ENCODE measurements at regions not wholly inside any gene's neighbourhood (a gene's known extent, or its start where the extent isn't known, plus 50 kb on each side); places are given as distances from the start of the nearest gene placed in this dataset.

GRCh38 chr6:148239801-148240460 is 102.7 kb upstream of the SASH1 start:
- peaks cover 38% of the 10 kb centered on the region for H3K27me3 Mint-ChIP-seq
- H3K27ac Mint-ChIP-seq: no peak overlapping the region
- no peaks in the 10 kb centered on the region for H3K36me3 Mint-ChIP-seq
- no peaks in the 10 kb centered on the region for H3K9me3 Mint-ChIP-seq
- H3K4me3 Mint-ChIP-seq: no peak overlapping the region
- no peak for DNase-seq
- H3K4me1 Mint-ChIP-seq: no peaks in the 10 kb centered on the region

GRCh38 chr6:148240461-148240840 is 102.2 kb upstream of the SASH1 start:
- H3K27ac Mint-ChIP-seq: no peak overlapping the region
- H3K36me3 Mint-ChIP-seq: no peaks in the 10 kb centered on the region
- H3K9me3 Mint-ChIP-seq: no peaks in the 10 kb centered on the region
- H3K4me1 Mint-ChIP-seq: no peaks in the 10 kb centered on the region
- peaks cover 41% of the 10 kb centered on the region for H3K27me3 Mint-ChIP-seq
- no peak for DNase-seq
- no peak overlapping the region for H3K4me3 Mint-ChIP-seq

- no peaks in the 10 kb centered on the region for H3K36me3 Mint-ChIP-seq
- no peak overlapping the region for H3K27ac Mint-ChIP-seq
- H3K27me3 Mint-ChIP-seq: peaks cover 38% of the 10 kb centered on the region
- no peaks in the 10 kb centered on the region for H3K4me1 Mint-ChIP-seq
- H3K4me3 Mint-ChIP-seq: no peak overlapping the region
- no peak for DNase-seq
- H3K9me3 Mint-ChIP-seq: no peaks in the 10 kb centered on the region
Observed at GRCh38 chr6:148240861-148241477, 101.7 kb upstream of the SASH1 start.

GRCh38 chr6:148242180-148242579 is 100.5 kb upstream of the SASH1 start:
- Mint-ChIP-seq H3K36me3 (no peaks in the 10 kb centered on the region), H3K4me1 (no peaks in the 10 kb centered on the region), H3K4me3 (no peak overlapping the region), H3K27ac (no peak overlapping the region), H3K27me3 (peaks cover 45% of the 10 kb centered on the region), H3K9me3 (no peaks in the 10 kb centered on the region)
- no peak for DNase-seq

- H3K27me3 Mint-ChIP-seq: peaks cover 40% of the 10 kb centered on the region
- H3K4me3 Mint-ChIP-seq: no peak overlapping the region
- H3K9me3 Mint-ChIP-seq: no peaks in the 10 kb centered on the region
Observed at GRCh38 chr6:148244217-148244935, 98.3 kb upstream of the SASH1 start.

GRCh38 chr6:148247386-148248063 is 95.1 kb upstream of the SASH1 start:
- no peaks in the 10 kb centered on the region for H3K36me3 Mint-ChIP-seq

More at GRCh38 chr6:148244217-148244935, 98.3 kb upstream of the SASH1 start:
- Mint-ChIP-seq H3K36me3 (no peaks in the 10 kb centered on the region), H3K27ac (no peak overlapping the region), H3K4me1 (no peaks in the 10 kb centered on the region)
- DNase-seq: no peak

GRCh38 chr6:148249160-148249559 is 93.5 kb upstream of the SASH1 start:
- H3K27ac Mint-ChIP-seq: no peak overlapping the region
- H3K36me3 Mint-ChIP-seq: no peaks in the 10 kb centered on the region
- H3K4me3 Mint-ChIP-seq: no peak overlapping the region
- H3K27me3 Mint-ChIP-seq: peaks cover 24% of the 10 kb centered on the region
- DNase-seq: no peak
- H3K4me1 Mint-ChIP-seq: no peaks in the 10 kb centered on the region
- no peaks in the 10 kb centered on the region for H3K9me3 Mint-ChIP-seq

More at GRCh38 chr6:148247386-148248063, 95.1 kb upstream of the SASH1 start:
- no peak for DNase-seq
- H3K4me1 Mint-ChIP-seq: no peaks in the 10 kb centered on the region
- no peak overlapping the region for H3K4me3 Mint-ChIP-seq
- peaks cover 26% of the 10 kb centered on the region for H3K27me3 Mint-ChIP-seq
- H3K27ac Mint-ChIP-seq: no peak overlapping the region
- no peaks in the 10 kb centered on the region for H3K9me3 Mint-ChIP-seq

- no peak for DNase-seq
- H3K27me3 Mint-ChIP-seq: peaks cover 24% of the 10 kb centered on the region
- no peaks in the 10 kb centered on the region for H3K9me3 Mint-ChIP-seq
- H3K36me3 Mint-ChIP-seq: no peaks in the 10 kb centered on the region
- H3K27ac Mint-ChIP-seq: no peak overlapping the region
- no peak overlapping the region for H3K4me3 Mint-ChIP-seq
- no peaks in the 10 kb centered on the region for H3K4me1 Mint-ChIP-seq
Observed at GRCh38 chr6:148249679-148250375, 92.8 kb upstream of the SASH1 start.

GRCh38 chr6:148250975-148251685 is 91.5 kb upstream of the SASH1 start:
- Mint-ChIP-seq H3K4me3 (no peak overlapping the region), H3K9me3 (no peaks in the 10 kb centered on the region), H3K36me3 (no peaks in the 10 kb centered on the region), H3K27me3 (peaks cover 20% of the 10 kb centered on the region), H3K4me1 (no peaks in the 10 kb centered on the region), H3K27ac (no peak overlapping the region)
- DNase-seq: no peak

GRCh38 chr6:148251891-148252290 is 90.7 kb upstream of the SASH1 start:
- Mint-ChIP-seq H3K4me1 (no peaks in the 10 kb centered on the region), H3K27me3 (peaks cover 14% of the 10 kb centered on the region), H3K4me3 (no peak overlapping the region), H3K27ac (no peak overlapping the region), H3K36me3 (no peaks in the 10 kb centered on the region), H3K9me3 (no peaks in the 10 kb centered on the region)
- DNase-seq: no peak

- peaks cover 10% of the 10 kb centered on the region for H3K27me3 Mint-ChIP-seq
- no peak overlapping the region for H3K4me3 Mint-ChIP-seq
- no peak for DNase-seq
- no peaks in the 10 kb centered on the region for H3K4me1 Mint-ChIP-seq
- no peak overlapping the region for H3K27ac Mint-ChIP-seq
- H3K36me3 Mint-ChIP-seq: no peaks in the 10 kb centered on the region
- no peaks in the 10 kb centered on the region for H3K9me3 Mint-ChIP-seq
Observed at GRCh38 chr6:148257810-148258209, 84.8 kb upstream of the SASH1 start.

GRCh38 chr6:148258868-148259267 is 83.8 kb upstream of the SASH1 start:
- Mint-ChIP-seq H3K27me3 (peaks cover 16% of the 10 kb centered on the region), H3K4me1 (no peaks in the 10 kb centered on the region), H3K36me3 (no peaks in the 10 kb centered on the region), H3K4me3 (no peak overlapping the region), H3K9me3 (no peaks in the 10 kb centered on the region), H3K27ac (no peak overlapping the region)
- DNase-seq: no peak

GRCh38 chr6:148261470-148261869 is 81.2 kb upstream of the SASH1 start:
- Mint-ChIP-seq H3K27me3 (peaks cover 16% of the 10 kb centered on the region), H3K27ac (no peak overlapping the region), H3K4me3 (no peak overlapping the region), H3K4me1 (no peaks in the 10 kb centered on the region), H3K36me3 (no peaks in the 10 kb centered on the region), H3K9me3 (no peaks in the 10 kb centered on the region)
- DNase-seq: no peak

GRCh38 chr6:148263010-148263409 is 79.6 kb upstream of the SASH1 start:
- H3K9me3 Mint-ChIP-seq: no peaks in the 10 kb centered on the region
- no peak overlapping the region for H3K27ac Mint-ChIP-seq
- no peaks in the 10 kb centered on the region for H3K36me3 Mint-ChIP-seq
- no peaks in the 10 kb centered on the region for H3K4me1 Mint-ChIP-seq
- peaks cover 19% of the 10 kb centered on the region for H3K27me3 Mint-ChIP-seq
- DNase-seq: no peak
- H3K4me3 Mint-ChIP-seq: no peak overlapping the region
